GM18867 (cell line): ENCODE measurements at regions not wholly inside any gene's neighbourhood (a gene's known extent, or its start where the extent isn't known, plus 50 kb on each side); places are given as distances from the start of the nearest gene placed in this dataset.

ENCODE experiments used
- ATAC-seq: cut with Tn5 transposase; IDR thresholded peaks from one replicate; pipeline ENCODE4 v1.9.1; 2021; ENCODE audit warnings: mild to moderate bottlenecking, moderate library complexity; ENCODE audit not compliant: unreplicated experiment

DNA sequence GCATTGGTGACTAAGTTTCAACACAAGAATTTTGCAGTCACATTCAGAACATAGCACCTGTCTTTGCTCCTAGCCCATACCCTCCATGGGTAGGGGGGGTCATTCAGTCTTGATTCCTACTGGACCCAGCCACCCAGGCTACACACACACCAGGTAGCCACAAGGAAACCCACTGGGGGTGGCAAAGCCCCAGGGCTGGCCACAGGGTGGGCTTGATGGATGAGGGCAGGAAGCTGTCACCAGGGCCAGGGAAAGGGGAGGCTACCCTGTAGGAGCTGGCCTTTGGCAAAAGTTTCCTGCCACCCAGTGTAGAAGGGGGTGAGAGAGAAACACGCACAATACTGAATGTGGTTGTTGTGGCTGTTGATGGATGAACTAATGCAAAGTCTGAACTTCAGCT is 74.5 kb upstream of the NKX1-1 start:
- ATAC-seq: no peak

DNA sequence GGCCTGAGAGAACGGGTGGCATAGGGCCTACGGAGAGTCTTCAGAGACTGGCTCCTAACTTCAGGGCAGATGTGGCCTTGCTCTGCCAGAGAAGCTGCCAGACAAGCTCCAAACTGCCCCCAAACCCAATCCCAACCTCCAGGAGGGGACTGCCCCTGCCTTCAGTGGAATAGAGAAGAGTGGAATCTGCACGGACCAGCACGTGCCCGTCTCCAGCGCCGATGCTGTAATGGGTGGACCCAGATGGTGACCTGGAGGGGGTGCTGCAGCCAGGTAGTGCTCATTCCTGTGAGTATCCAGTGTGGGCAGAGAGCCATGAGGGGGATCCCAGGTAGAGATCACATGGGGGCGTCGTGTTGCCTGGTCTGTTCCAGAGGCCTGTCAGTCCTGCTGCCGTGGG is 73.2 kb upstream of the NKX1-1 start:
- no peak for ATAC-seq

DNA sequence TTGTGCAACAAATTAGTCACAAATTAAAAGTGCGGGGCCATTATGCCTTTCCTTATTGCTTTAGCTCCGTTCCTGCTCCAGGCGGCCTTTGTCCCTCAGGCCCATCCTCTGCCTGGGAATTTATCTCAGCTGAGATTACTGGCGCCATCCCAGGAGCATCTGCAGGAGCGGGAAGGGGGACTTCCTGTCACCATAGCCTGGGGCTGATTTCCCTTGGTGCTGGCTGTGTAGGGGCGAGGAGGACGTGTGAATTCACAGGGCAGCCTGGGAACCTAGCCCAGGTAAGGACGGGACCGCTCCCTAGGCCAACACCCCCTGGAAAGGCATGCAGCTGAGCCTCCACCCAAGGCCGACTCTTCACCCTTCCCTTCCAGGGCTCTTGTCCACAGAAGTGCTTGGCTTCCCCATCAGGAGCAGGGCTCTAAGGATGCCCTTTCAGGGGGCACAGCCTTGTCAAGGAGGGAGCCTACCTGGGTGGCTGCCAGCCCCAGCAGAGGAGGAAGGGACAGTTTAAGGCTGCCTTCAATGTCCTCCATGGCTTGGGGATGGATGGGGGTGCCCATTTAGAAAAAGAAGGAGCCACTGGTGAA is 72.6 kb upstream of the NKX1-1 start:
- ATAC-seq: no peak

DNA sequence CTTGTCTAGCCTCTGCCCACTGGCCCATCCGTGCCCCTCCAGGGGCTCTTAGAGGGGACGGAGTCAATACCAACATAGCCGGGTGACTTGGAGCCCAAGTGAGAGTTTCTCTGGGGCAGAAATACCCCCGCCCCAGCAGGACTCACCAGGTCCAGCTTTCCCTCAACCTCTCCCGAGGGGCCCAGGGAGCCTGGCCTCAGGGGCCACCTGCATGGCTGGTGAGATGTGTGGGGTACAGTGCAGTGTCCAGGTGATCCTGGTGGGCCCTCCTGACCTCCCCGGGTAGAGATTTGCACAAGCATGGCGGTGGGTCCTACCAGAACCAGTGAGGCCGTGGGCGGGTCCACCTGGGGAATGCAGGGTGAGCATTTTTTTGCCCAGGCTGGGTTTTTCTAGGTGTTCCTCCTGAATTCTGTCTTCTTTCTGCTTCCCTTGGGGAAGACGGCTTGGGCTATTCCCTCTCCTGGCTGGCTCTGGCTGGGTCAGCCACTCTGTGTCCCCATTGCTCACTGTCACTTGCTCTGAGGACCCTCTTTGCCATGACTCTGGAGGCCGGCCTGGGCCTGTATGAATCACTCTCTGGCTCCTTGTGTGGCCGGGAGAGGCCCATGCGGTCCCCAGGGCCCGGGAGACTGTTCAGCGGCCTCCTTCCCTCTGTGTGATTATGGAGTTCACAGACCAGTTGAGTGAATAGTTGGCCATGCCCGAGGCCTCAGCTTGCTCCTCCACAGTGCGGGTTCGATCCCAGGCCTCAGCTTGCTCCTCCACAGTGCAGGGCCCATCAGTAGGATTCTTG is 71.0 kb upstream of the NKX1-1 start:
- no peak for ATAC-seq

DNA sequence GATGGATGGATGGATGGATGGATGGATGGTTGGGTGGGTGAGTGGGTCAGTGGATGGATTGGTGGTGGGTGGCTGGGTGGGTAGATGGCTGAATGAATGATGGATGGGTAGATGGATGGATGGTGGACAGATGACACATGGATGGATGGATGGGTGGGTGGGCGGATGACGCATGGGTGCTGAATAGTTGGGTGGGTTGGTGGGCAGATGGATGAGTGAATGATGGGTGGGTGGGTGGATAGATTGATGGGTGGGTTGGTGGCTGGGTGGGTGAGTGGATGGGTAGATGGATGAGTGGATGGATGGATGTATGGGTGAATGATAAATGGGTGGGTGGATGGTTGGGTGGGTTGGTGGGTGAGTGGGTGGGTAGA is 69.9 kb upstream of the NKX1-1 start:
- ATAC-seq: no peak

DNA sequence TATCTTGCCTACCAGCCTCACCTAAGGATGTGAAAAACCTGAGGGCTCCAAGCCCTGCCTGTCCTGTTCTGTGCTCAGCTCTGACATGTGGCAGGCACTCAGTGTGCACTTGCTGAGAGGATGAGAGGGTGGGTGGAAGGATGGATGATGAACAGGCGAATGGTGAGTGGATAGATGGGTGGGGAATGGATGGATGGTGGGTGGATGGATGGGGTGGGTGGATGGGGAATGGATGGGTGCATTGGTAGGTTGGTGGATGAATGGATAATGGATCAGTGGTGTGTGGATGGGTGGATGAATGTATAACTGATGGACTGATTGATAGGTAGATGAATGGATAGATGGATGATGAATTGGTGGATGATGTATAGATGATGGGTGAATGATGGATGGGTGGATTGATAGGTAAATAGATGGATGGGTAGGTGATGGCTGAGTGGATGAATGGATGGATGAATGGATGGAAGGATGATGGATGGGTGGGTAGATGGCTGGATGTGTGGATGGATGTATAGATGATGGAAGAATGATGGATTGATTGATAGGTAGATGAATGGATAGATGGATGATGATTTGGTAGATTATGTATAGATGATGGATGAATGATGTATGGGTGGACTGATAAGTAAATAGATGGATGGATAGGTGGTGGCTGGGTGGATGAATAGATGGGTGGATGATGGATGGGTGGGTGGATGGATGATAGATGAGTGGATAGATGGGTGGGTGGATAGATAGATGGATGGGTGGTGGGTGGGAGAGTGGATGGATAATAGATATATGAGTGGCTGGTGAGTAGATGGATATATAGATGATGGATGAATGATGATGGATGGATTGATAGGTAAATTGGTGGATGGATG is 69.3 kb upstream of the NKX1-1 start:
- no peak for ATAC-seq

DNA sequence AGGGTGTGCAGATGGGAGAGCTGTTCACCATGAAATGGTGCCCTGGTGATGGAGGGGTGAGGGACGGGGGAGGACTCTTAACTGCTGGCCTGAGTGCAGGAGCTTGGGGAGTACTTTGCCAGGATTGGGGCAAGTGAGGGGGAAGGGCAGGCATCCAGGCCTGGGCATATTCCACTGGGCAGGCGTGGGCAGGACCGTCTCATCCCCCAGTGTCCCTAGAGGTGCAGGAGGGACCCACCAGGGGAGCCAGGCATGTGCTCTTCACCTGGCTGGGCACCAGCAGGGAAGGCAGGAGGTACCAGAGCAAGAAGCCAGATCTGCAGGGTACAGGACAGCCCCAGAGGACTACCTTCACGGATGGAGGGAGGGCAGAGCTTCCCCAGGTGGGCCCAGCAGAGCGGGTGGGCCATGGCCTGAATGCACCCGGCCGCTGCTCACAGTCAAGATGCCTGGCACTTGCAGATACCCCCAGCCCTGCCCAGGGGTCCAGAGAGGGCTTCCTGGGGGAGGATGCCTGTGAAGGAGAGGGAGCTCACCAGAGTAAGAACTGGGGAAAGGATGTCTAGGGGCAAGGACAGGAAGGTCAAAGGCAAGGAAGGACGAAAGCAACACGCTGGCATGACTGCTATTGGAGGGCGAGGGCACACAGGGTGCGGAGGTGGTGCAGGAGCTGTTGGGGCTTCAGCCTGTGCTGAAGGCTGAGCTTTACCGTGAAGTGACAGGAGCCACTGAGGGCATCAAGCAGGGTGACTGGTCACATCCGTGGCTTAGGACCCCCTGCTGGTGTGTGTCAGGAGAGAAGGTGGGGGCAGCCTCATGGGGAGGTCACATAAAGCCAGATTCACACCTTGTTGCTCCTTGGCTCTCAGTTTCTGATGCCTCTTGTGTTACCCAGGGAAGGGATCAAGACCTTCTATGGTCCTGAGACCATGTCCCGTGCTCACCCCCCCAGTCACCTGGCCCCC is 68.2 kb upstream of the NKX1-1 start:
- no peak for ATAC-seq

DNA sequence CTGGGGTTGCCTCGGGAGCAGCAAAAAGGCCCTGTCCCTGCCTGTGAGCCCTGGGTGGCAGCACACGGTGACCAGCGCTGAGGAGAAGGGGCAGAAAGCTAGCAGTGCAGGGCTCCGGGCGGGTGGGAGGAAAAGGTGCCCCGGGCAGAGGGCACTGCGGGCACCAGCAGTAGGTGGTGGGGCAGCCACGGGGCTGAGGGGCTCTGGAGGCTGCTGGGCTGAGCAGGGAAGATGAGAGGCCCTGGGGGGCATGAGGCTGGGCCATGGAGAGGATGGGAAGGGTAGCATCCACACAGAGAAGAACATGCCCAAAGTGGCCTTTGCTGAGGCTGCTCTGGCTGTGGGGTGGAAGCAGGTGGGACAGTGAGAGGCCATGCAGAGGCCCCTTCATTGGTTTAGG is 67.5 kb upstream of the NKX1-1 start:
- ATAC-seq: no peak

DNA sequence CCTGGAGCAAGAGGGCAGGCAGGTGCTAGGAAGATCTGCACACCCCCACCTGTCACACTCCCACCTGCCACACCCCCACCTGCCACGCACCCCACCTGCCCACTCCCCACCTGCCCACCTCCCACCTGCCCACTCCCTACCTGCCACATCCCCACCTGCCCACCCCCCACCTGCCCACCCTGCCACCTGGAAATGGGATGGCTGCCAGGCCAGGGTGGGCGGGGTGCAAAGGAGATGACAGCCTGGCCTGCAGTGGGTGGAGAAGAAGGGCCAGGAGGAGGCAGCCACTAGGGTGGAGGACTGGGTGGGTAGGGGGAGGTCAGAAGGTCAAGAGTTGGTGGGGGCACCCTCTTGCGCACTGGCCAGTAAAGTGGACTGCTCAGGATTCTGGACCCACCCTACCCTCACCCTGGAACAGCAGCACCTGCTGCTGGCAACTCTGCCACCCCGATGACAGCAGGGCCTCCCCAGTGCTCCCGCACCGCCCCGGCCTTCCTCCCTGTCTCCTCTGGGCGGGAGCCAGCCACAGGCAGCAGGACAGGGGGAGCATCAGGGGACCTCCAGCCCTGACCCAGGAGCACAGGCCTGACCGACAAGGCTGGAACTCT is 66.8 kb upstream of the NKX1-1 start:
- no peak for ATAC-seq

DNA sequence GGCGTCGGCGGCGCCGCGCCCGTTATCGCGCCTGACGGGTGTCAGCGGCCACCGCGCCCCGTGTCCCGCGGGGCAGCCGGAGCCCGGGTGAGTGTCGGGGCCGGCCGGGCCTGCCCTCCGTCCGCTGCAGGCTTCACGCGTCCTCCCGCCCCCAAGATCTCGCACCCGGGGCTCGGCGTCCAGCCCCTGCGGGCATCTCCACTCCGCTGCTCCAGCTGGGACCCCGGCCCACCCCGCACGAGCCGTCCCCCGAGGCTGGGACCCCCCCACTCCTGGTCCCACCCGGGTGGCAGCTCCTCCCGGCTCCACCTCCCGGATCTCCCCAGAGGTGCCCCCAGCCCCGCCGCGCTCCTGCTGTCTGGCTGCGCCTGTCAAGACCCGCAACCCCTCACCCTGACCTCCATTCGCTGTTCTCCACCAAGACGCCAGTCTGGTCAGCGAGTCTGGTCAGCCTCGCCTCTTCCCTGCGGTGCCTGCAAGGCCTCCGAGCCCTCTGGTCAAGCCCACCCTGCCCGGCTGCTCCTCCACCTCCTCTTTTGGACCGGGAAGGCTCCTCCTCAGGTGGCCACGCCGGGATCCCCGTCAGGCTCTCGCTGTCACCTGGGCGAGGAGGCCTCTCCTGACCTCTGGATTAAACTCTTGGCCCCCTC is 66.0 kb upstream of the NKX1-1 start:
- ATAC-seq: no peak

DNA sequence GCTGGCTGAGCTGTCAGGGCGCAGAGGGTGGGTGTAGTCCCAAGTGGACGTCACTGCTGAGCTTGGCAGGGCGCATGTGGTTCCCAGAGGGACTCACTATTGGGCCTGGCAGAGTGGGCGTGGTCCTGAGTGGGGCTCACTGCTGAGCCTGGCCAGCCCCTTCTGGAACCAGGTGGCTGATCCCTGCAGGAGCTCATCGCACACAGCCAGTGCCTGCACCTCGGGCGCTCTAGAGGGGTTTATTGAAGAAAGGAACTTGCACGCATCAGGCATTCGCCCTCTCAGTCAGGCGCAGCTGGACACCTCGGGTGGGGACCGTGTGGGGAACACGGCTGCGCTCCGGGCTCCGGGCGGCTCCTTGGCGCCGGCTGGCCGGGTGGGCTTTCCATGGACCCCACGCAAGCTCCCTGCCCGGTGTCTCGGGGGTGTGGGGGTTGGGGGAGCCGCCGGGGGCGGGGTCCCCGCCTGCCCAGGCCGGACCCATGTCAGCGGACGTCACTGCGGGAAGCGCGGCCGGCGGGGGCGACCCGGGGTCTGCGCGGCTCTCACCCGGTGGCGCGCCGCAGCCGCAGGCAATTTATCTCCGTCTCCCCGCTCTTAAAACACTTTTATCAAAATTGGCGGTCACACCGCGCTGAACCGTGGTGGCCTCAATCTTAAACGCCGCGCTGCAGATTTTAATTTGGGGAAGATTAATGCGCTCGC is 65.4 kb upstream of the NKX1-1 start:
- ATAC-seq: no peak

DNA sequence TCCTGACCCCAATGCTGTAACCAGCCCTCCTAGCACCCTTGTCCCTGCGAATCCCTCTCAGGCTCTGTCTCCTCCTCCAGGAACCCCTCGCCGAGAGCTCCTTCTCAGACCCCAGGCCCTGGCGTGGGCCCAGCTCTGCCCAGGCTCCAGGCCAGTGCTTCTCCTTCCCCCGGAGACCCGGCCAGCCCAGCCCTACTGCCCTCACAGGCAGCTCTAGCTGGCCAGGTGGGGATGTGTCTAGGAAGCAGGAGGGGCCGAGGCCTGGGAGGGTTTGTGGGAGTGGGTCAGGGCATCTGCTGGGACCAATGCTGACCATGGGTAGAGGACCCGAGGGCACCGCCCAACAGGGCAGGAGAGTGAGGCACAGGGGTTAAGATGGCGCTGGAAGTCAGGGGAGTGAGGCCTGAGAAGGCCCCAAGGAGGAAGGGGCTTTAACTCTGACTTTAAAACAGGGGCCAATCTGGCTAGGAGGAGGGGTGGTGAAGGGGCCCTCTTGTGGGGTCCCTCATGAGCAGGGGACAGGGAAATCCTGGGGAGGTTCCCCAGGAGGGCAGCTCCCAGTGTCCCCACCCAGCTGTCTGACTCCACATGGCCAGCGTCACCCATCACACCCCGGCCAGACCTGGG is 64.7 kb upstream of the NKX1-1 start:
- ATAC-seq: no peak

DNA sequence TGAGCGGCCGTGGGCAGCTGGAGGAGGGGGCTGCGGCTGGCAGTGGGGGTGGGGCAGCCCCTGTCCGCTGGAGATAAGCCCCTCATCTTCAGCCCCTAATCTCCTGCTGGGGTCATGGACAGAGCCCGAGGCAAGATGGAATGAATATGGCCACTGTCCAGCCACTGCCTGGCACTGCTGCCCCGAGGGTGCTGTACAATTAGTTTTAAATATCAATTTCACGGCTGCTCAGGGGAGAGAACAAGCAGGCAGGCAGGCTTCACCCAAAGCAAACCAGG is 64.1 kb upstream of the NKX1-1 start:
- no peak for ATAC-seq

DNA sequence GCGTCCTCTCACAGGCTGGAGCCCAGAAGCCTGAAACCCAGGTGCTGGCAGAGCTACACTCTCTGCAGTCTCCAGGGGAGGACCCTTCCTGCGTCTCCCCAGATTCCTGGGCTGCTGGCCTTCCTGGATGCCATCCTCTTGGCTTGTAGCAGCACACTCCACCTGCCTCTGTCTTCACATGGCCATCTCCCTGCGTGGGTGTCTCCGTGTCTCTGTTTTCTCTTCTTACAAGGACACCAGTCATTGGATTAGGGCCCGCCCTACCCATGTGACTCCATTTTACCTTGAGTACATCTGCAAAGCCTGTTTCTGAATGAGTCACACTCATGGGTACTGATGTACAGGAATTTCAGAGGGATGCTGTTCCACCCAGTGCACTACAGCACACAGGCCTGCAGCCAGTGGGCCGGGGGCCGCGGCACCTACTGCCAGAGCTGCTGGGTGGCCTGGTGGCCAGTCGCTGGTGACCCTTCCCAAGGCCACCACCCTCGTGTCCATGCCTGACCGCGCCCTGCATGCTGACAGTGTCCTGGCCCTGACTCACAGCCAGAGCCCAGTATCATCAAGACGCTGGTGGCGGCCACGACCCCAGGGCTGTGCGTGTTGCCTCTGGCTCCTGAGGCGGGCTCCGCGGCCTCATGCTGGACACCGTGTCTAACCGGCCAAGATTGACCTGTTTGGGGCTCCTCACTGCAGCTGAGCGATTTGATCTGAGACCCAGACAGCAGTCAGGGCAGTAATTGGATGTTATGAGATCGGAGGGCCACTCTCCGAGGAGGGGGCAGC is 63.6 kb upstream of the NKX1-1 start:
- ATAC-seq: no peak

DNA sequence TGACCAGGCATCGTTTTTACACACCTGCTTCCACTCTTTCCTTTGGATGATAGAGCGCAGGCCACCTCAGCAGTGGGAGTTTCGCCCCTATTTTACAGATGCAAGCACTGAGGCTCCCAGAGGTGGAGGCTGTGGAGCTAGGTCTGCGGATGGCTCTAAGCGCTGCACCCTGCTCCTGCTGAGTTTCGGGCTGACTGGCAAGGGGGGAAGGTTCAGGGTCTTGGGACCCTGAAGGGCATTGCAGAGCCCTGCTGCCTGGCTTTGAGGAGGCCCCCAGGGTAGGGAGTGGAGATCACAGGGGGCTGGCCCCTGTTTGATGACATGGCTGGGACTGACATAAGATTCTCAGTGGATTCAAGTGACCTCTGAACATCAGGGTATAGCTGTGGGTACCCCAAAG is 62.8 kb upstream of the NKX1-1 start:
- ATAC-seq: no peak

DNA sequence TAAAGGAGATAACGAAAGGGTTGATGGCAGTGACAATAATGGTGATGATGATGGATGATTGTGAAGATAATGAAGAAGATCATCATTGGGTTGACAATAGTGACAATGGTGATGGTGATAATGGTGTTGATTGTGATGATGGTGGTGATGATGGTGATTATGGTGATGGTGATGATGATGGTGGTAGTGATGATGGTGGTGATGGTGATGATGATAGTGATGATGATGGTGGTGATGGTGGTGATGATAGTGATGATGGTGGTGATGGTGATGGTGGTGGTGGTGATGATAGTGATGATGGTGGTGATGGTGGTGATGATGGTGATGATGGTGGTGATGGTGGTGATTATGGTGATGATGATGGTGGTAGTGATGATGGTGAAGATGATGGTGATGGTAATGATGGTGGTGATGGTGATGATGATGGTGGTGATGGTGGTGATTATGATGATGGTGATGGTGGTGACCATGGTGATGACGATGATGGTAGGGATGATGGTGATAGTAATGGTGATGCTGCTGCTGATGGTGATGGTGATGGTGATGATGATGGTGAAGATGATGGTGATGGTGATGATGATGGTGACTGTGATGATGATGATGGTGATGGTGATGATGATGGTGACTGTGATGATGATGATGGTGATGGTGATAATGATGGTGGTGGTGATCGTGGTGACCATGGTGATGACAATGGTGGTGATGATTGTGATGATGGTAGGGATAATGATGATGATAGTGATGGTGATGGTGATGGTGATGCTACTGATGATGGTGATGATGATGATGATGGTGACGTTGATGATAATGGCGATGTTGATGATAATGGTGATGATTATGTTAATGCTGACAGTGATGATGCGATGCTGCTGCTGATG is 61.6 kb upstream of the NKX1-1 start:
- ATAC-seq: no peak

DNA sequence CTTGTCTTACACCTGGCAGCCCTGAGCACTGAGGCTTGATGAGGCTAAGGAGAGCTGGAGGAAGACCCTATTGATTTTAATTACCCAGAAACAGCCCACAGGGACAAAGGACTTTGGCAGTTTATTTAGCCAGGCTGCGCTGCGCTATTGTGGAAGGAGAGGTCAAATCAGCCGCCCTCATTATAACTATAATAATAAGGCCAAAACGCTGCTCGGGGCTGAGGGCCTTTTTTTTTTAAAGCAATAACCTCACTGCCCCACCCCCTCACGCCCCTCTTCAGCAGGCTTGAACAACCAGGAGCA is 60.6 kb upstream of the NKX1-1 start:
- ATAC-seq: no peak
